GM12878 (cell line): ENCODE measurements at regions not wholly inside any gene's neighbourhood (a gene's known extent, or its start where the extent isn't known, plus 50 kb on each side); places are given as distances from the start of the nearest gene placed in this dataset.

ENCODE experiments used
- CHD2 ChIP-seq: IDR thresholded peaks from 2 replicates; pipeline ENCODE4 v1.6.1; 2011; ENCODE audit warnings: low read depth, low read length, improper control_type of control experiment, borderline replicate concordance
- CTCF ChIP-seq, 3 experiments: IDR thresholded peaks in 2 of 3; conservative IDR thresholded peaks in 1 of 3; 2 replicates each; pipeline ENCODE4 v1.5.1; 2011; ENCODE audit warnings: low read depth in 3 of 3, low read length in 3 of 3, mild to moderate bottlenecking in 3 of 3, control low read depth in 2 of 3, moderate library complexity in 2 of 3, inconsistent platforms in 1 of 3, mixed read lengths in 1 of 3; ENCODE audit not compliant: control insufficient read depth in 2 of 3, insufficient read depth in 1 of 3; ENCODE audit errors: extremely low read depth in 1 of 3
- E2F4 ChIP-seq: IDR thresholded peaks from 2 replicates; pipeline ENCODE4 v1.6.1; 2012; ENCODE audit warnings: low read depth, low read length, improper control_type of control experiment
- EP300 ChIP-seq, 2 experiments: fragments of 150-350 bp in 1 of 2; IDR thresholded peaks; 2 replicates each; pipeline ENCODE4 v1.6.1; 2011 to 2012; ENCODE audit warnings: low read depth in 2 of 2, low read length in 2 of 2, borderline replicate concordance in 1 of 2, improper control_type of control experiment in 1 of 2, inconsistent platforms in 1 of 2; ENCODE audit not compliant: control insufficient read depth in 1 of 2
- FOXK2 ChIP-seq: fragments of 450-650 bp; IDR thresholded peaks from 2 replicates; pipeline ENCODE4 v1.6.1; 2017; ENCODE audit warnings: mild to moderate bottlenecking, moderate library complexity
- MXI1 ChIP-seq: fragments of 150-350 bp; IDR thresholded peaks from 2 replicates; pipeline ENCODE4 v1.6.1; 2011; ENCODE audit warnings: low read depth, mild to moderate bottlenecking, inconsistent platforms, low read length, improper control_type of control experiment
- TF ChIP-seq, protein P1 (sequence below): IDR thresholded peaks from 2 replicates; pipeline ENCODE4 v1.6.1; 2011; ENCODE audit warnings: low read depth, low read length, improper control_type of control experiment, borderline replicate concordance

DNA sequence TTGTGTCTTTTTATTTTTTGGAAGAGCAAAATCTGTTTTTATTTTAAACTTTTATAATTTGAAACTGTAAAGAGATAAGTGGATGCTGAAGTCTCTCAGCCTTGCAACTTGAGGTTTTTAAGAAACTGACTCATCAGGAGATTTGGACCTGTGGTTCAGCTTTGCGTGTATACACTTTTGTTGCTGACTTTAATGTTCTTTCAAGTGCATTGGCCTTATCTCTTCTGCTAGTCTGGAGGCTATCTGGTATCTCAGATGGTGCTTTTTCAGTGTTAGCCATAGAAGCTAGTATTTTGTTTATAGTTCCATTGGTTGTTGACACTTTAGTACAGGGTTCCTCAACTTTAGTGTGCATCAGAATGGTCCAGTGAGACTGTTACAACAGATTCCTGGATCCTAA lies 504.0 kb upstream of the SPTLC3 start:
- TF ChIP-seq CTCF (IDR thresholded peaks at IDR 0.05 in 2 of 3, conservative IDR thresholded peaks at IDR 0.05 in 1 of 3; ENCODE audit: control insufficient read depth in 2 of 3, extremely low read depth in 1 of 3, insufficient read depth in 1 of 3, low read depth in 3 of 3, low read length in 3 of 3) (no peak), E2F4 (no peak), FOXK2 (no peak), CHD2 (no peak), MXI1 (no peak), EP300 (IDR thresholded peaks at IDR 0.05; ENCODE audit: borderline replicate concordance in 1 of 2, control insufficient read depth in 1 of 2, low read depth in 2 of 2, low read length in 2 of 2) (no peak)
- TF ChIP-seq, protein P1, sequence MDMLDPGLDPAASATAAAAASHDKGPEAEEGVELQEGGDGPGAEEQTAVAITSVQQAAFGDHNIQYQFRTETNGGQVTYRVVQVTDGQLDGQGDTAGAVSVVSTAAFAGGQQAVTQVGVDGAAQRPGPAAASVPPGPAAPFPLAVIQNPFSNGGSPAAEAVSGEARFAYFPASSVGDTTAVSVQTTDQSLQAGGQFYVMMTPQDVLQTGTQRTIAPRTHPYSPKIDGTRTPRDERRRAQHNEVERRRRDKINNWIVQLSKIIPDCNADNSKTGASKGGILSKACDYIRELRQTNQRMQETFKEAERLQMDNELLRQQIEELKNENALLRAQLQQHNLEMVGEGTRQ, result no peak
